ENCODE measurements at regions not wholly inside any gene's neighbourhood (a gene's known extent, or its start where the extent isn't known, plus 50 kb on each side); places are given as distances from the start of the nearest gene placed in this dataset.
A peak's percentile ranks its signal among the peaks of the same experiment; 100 is the strongest.
"Not testable (repeated sequence)": the region's sequence is repeated elsewhere in the genome, so short reads cannot be mapped to it uniquely, and the experiment has no call there.

- DNase-seq, result no peak
Measured at GRCh38 chr3:176615826-176616225, 581.5 kb downstream of the TBL1XR1 start.

DNA sequence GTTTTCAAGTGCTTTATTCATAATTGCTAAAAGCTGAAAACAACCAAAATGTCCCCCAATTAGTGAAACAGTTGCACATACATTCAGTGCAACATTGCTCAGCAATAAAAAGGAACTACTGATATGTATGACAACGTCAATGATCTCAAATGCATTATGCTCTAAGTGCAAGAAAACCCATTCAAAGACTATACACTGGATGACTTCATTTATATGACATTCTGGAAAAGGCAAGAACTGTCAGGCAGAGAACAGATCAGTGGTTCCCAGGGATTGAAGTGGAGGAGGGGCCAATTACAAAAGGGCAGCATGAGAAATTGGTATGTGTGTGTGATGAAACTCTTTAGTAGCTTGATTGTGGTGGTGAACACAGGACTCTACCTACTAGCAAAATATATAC is 585.6 kb downstream of the TBL1XR1 start:
- no peak for DNase-seq

DNA sequence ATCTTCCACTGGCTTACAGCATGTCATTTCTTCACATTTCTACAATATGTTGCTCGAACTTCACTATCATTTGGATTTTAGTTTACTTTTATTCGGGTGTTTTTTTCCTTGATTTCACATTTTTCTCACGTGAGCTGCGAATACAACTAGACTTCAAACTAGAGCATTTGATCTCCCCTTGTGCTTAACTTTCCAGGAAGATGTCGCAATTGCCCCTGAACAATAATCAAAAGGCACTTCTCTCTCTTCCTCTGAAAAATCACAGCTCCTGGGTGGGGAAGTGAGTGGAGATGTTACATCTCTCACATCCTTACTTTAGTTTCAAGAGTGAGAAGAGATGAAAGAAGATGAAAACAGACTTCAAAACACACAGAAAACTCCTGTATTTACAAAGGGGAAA is 587.9 kb downstream of the TBL1XR1 start:
- DNase-seq, result no peak

- DNase-seq, result not testable (repeated sequence)
Measured at GRCh38 chr3:176605553-176605952, 591.7 kb downstream of the TBL1XR1 start.

DNA sequence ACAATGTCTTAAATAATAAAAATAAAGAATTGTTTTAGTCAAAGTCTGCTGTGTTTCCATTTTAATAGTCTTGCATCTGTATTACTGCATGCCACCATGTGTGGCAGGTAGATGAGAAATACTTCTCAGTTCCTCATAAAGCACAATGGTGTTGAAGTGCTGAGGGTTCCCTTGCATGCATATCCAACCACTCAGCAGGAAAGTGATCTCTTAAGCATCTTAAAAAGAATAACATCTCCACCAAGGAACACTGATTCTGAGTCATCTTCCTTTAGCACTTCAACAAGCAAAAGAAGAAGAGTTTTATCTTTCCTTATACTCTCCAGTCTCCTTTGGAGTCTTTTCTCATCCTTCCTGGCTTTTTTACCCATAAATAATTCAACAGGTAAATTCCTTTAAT is 602.0 kb downstream of the TBL1XR1 start:
- no peak for DNase-seq

DNA sequence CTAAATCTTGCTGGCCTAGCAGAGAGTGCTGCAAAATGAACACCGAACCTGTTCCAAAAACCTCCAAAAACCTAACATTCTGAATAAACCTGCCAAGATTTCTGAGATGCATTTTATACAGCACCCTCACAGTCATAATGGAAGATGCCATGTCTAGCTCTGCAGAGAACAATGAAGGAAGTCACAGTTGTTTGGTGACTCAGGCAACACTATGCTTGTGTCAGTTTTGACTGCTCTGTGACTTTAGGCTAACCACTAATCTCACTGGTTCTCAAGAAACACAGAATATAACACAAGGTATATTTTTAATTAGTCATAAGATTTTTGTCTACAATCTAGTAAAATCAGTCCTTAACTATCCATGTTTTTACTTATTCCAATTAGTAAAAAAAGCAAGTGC is 606.6 kb downstream of the TBL1XR1 start:
- DNase-seq, result no peak

DNA sequence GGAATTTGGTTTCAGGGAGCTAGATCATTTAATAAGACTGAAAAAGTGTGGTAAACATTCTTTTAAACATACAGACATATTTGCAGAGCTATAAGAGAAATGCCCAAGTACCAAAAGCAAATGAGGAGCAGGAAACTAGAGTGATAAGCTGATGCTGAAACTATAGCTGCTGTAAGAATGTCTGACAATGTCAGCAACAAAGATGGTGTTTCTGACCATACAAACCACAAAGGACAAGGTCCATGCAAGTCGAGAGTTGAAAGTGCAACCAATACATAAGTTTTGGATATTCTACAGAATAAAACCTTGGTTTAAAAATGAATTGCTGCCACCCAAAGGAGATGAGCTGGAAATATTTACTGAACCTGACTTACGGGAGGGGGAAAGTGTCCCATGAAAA is 610.2 kb downstream of the TBL1XR1 start:
- no peak for DNase-seq

DNA sequence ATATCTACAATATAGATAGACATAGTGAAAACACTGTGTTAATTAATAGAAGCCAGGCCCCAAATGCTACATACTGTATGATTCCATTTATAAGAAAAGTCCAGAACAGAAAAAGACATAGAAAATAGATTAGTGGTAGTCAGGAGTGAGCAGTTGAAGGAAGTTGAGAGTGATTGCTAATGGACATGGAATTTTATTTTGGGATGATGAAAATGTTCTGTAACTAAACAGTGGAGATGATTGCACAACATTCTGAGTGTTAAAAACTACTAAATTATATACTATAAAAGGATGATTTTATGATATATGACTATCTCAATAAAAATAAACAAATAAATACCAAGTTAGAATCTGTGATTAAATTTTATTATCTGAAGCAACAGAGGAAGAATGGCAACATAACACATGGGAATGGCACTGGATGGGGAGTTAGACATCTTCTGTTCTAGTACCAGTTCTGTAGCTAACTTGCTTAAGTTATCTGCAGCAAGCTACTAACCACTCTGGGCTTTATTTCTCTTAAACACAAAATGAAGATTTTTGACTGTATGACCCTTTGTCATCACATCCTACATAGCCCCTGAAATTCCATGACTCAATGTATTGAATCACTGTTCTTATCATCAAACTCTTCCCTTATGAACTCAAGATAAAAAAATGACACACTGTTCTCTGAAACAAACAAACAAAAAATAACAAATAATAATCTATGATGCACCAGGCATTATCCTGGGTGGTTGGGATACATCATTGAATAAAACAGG is 612.7 kb downstream of the TBL1XR1 start:
- no peak for DNase-seq

DNA sequence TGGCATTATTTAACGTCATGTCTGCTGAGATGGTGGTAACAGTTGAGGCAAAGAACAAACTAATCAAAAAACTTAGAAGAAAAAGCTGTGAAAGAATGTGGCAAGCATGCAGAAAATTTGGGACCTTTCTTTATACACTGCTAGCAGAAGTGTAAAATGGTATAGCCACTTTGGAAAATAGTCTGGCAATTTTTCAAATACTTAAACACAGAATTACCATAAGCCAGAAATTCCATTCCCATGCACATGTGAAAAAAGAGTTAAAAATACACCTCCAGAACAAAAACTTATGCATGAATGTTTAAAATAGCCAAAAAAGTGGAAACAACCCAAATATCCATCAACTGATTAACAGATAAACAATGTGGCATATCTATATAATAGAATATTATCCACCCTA is 613.3 kb downstream of the TBL1XR1 start:
- no peak for DNase-seq

GRCh38 chr3:176581589-176581988 is 615.7 kb downstream of the TBL1XR1 start:
- no peak for DNase-seq

- DNase-seq, result peak; percentile 99
Measured at GRCh38 chr3:176579711-176580185, 617.5 kb downstream of the TBL1XR1 start.

- no peak for DNase-seq
Measured at GRCh38 chr3:176578316-176578715, 619.0 kb downstream of the TBL1XR1 start.

- no peak for DNase-seq
Measured at GRCh38 chr3:176577447-176577846, 619.8 kb downstream of the TBL1XR1 start.

GRCh38 chr3:176574786-176575185 is 622.5 kb downstream of the TBL1XR1 start:
- no peak for DNase-seq

DNA sequence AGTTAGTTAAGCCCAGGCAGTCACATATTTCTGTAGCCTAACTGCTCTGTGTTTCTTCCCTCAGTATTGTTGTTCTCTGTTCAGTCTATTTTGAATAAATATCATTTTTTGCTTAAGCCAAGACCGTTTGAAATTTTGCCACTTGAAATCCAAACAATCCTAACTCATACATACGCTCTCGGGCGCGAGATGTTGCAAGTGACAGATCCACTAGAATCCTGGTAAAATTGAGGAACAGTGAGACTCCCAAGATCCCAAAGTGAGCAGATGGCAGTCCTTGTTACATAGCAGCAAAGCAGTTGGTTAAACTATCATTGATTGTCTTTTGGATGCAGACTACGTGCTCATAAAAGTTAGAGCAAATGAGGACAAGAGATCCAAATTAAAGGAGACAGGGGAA is 625.4 kb downstream of the TBL1XR1 start:
- peak in 1 of 2 experiments; percentile 21 for DNase-seq

GRCh38 chr3:176570992-176571391 is 626.3 kb downstream of the TBL1XR1 start:
- no peak for DNase-seq

- no peak for DNase-seq
Measured at GRCh38 chr3:176568189-176568588, 629.1 kb downstream of the TBL1XR1 start.

GRCh38 chr3:176566757-176567156 is 630.5 kb downstream of the TBL1XR1 start:
- DNase-seq, result no peak

DNA sequence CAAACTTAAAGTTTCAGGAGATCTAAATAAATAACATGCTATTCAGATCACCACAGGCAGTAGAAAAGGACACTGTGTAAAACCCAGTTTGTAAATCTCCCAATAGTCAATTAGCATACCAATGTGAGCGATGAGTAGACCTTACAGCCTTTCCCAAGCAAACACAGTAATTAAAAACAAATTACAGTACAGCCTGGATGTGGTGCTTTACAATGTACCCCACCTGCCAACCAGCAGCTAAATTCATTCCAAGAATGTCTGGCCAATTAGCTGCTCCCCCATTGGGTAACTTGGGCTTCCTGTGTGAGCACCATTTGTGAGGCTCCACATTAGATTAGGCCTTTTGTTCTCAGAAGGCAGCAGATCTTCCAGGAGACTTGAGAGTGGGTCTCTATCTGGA is 635.0 kb downstream of the TBL1XR1 start:
- DNase-seq, result no peak

- no peak for DNase-seq
Measured at GRCh38 chr3:176561826-176562225, 635.5 kb downstream of the TBL1XR1 start.

DNA sequence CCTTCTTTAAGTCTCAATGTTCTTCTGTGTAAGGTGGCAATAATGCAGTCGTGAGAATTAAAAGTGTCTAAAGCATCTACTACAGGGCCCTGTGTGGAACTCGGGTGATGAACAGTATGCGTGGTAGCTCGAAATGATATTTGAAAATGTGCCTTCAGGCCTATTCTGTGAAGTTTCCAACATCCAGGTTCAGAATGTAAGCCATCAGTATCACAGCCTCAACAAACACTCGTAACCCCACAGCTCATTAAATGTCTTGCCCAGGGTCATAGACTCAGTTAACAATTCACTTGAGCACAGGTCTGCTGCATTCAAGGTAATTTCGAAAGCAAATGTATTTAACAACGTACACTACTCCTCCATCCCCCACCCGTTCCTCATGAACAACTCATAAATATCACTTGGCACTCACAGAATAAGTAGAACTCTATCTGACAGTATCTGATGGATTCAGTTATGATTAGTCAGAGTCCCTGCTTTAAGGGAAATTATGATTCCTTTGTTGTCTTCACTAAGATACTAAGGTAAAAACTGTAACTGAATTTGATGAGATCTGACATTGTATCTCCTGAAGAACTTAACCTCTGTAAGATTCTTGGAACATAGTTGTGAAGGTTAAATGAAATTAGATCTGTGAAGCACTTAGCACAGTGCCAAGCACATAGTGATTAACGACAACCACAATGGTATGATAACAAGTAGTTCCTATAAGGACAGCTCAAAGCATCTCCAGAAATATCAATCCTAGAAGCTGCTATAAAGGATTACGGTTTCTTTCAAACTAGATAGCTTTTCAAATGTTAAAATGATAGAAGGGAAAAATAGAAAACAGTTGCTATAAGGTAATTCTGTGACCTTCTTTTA is 642.3 kb downstream of the TBL1XR1 start:
- DNase-seq, result no peak

DNA sequence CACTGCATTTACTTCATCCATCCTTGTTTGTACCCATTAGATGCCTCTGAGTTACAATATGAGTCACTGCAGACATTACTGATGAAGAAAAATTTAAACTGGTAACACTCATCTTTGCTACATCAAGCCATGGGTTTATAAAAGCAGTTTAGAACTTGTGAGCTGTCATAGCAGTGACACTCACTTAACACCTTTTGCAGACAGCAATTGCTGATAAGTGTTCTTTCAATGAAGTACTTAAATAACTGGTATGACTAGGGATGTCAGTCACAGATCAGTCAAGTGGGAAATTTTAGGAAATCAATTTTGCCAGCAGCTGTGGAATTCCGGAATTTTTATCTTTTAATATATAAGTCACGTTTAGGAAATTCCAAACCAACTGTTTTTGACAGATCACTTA is 643.0 kb downstream of the TBL1XR1 start:
- no peak for DNase-seq

GRCh38 chr3:176526942-176527341 is 670.3 kb downstream of the TBL1XR1 start:
- DNase-seq, result no peak

DNA sequence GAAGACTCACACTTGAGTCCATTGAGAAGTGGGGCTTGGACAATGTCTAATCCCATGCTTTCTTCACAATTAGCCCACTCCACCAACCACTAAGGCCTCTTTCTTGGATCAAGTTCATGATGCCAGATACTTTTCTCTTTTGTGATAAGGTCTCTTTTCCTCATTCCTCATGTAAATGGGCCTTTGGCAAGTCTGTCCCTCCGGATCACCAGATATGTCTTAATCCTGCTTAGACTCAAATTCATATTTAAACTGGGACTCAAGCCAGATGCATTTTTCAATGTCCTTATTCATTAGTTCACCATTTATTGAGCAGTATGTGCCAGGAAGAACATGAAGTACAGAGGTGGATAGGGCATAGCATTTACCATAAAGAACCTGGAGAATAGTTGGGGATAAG is 671.1 kb downstream of the TBL1XR1 start:
- no peak for DNase-seq

Data from NCI-H524 (cell line).